ENCODE measurements at regions not wholly inside any gene's neighbourhood (a gene's known extent, or its start where the extent isn't known, plus 50 kb on each side); places are given as distances from the start of the nearest gene placed in this dataset.

- H3K4me2 ChIP-seq (ENCODE audit: low read length), result no peak overlapping the region
- H3F3A ChIP-seq (ENCODE audit: insufficient read depth, low read length, poor library complexity, severe bottlenecking), result no peaks in the 10 kb centered on the region
- no peaks in the 10 kb centered on the region for H3K9me2 ChIP-seq (ENCODE audit: insufficient read depth, low read length)
- no peak overlapping the region for H3K9ac ChIP-seq (ENCODE audit: low read length)
- H3K79me2 ChIP-seq (replicated peaks; ENCODE audit: insufficient read depth, low read length), result no peaks in the 10 kb centered on the region
- TF ChIP-seq RAD21 (conservative IDR thresholded peaks at IDR 0.05), result no peak
- no peak for TF ChIP-seq SMC3 (conservative IDR thresholded peaks at IDR 0.05; ENCODE audit: poor library complexity)
- no peak for TF ChIP-seq MXI1 (conservative IDR thresholded peaks at IDR 0.05; ENCODE audit: poor library complexity, severe bottlenecking)
- TF ChIP-seq, protein P1, sequence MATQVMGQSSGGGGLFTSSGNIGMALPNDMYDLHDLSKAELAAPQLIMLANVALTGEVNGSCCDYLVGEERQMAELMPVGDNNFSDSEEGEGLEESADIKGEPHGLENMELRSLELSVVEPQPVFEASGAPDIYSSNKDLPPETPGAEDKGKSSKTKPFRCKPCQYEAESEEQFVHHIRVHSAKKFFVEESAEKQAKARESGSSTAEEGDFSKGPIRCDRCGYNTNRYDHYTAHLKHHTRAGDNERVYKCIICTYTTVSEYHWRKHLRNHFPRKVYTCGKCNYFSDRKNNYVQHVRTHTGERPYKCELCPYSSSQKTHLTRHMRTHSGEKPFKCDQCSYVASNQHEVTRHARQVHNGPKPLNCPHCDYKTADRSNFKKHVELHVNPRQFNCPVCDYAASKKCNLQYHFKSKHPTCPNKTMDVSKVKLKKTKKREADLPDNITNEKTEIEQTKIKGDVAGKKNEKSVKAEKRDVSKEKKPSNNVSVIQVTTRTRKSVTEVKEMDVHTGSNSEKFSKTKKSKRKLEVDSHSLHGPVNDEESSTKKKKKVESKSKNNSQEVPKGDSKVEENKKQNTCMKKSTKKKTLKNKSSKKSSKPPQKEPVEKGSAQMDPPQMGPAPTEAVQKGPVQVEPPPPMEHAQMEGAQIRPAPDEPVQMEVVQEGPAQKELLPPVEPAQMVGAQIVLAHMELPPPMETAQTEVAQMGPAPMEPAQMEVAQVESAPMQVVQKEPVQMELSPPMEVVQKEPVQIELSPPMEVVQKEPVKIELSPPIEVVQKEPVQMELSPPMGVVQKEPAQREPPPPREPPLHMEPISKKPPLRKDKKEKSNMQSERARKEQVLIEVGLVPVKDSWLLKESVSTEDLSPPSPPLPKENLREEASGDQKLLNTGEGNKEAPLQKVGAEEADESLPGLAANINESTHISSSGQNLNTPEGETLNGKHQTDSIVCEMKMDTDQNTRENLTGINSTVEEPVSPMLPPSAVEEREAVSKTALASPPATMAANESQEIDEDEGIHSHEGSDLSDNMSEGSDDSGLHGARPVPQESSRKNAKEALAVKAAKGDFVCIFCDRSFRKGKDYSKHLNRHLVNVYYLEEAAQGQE (IDR thresholded peaks at IDR 0.05; ENCODE audit: borderline replicate concordance), result no peak
- TF ChIP-seq EP300 (conservative IDR thresholded peaks at IDR 0.05; ENCODE audit: poor library complexity, severe bottlenecking), result no peak
- TF ChIP-seq, protein P2, sequence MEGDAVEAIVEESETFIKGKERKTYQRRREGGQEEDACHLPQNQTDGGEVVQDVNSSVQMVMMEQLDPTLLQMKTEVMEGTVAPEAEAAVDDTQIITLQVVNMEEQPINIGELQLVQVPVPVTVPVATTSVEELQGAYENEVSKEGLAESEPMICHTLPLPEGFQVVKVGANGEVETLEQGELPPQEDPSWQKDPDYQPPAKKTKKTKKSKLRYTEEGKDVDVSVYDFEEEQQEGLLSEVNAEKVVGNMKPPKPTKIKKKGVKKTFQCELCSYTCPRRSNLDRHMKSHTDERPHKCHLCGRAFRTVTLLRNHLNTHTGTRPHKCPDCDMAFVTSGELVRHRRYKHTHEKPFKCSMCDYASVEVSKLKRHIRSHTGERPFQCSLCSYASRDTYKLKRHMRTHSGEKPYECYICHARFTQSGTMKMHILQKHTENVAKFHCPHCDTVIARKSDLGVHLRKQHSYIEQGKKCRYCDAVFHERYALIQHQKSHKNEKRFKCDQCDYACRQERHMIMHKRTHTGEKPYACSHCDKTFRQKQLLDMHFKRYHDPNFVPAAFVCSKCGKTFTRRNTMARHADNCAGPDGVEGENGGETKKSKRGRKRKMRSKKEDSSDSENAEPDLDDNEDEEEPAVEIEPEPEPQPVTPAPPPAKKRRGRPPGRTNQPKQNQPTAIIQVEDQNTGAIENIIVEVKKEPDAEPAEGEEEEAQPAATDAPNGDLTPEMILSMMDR (IDR thresholded peaks at IDR 0.05; ENCODE audit: poor library complexity, severe bottlenecking), result no peak
- no peak for TF ChIP-seq TAF1 (IDR thresholded peaks at IDR 0.05; ENCODE audit: low read depth)
- no peak for TF ChIP-seq POLR2AphosphoS5 (IDR thresholded peaks at IDR 0.05)
- TF ChIP-seq EZH2 (IDR thresholded peaks at IDR 0.05; ENCODE audit: borderline replicate concordance, insufficient read depth, low read length, poor library complexity, severe bottlenecking), result no peak
- no peaks in the 10 kb centered on the region for H3K27me3 ChIP-seq (ENCODE audit: insufficient read depth, low read depth, low read length)
- H4K20me1 ChIP-seq (ENCODE audit: insufficient read depth), result no peaks in the 10 kb centered on the region
- H3K4me3 ChIP-seq (ENCODE audit: low read length), result no peak overlapping the region
- no peaks in the 10 kb centered on the region for H3K36me3 ChIP-seq (ENCODE audit: insufficient read depth, low read length)
- H2AFZ ChIP-seq (ENCODE audit: low read depth, low read length), result no peak overlapping the region
- H3K27ac ChIP-seq (ENCODE audit: low read length), result no peak overlapping the region
- H3K9me3 ChIP-seq (ENCODE audit: low read length), result no peaks in the 10 kb centered on the region
These were observed 150.5 kb downstream of the PTPN20 start for GRCh38 chr10:47061776-47062175.

GRCh38 chr10:47062441-47063200 lies 151.4 kb downstream of the PTPN20 start:
- Histone ChIP-seq H3K4me2 (ENCODE audit: low read length) (no peak overlapping the region), H3K79me2 (replicated peaks; ENCODE audit: insufficient read depth, low read length) (no peaks in the 10 kb centered on the region), H3K36me3 (ENCODE audit: insufficient read depth, low read length) (no peaks in the 10 kb centered on the region), H3F3A (ENCODE audit: insufficient read depth, low read length, poor library complexity, severe bottlenecking) (no peaks in the 10 kb centered on the region), H3K27ac (ENCODE audit: low read length) (no peak overlapping the region), H2AFZ (ENCODE audit: low read depth, low read length) (no peak overlapping the region), H4K20me1 (ENCODE audit: insufficient read depth) (no peaks in the 10 kb centered on the region), H3K9ac (ENCODE audit: low read length) (no peak overlapping the region), H3K4me3 (ENCODE audit: low read length) (no peak overlapping the region), H3K9me2 (ENCODE audit: insufficient read depth, low read length) (no peaks in the 10 kb centered on the region), H3K9me3 (ENCODE audit: low read length) (no peaks in the 10 kb centered on the region), H3K27me3 (ENCODE audit: insufficient read depth, low read depth, low read length) (no peaks in the 10 kb centered on the region)
- TF ChIP-seq EP300 (conservative IDR thresholded peaks at IDR 0.05; ENCODE audit: poor library complexity, severe bottlenecking) (no peak), POLR2AphosphoS5 (IDR thresholded peaks at IDR 0.05) (no peak), TAF1 (IDR thresholded peaks at IDR 0.05; ENCODE audit: low read depth) (no peak), EZH2 (IDR thresholded peaks at IDR 0.05; ENCODE audit: borderline replicate concordance, insufficient read depth, low read length, poor library complexity, severe bottlenecking) (no peak), RAD21 (conservative IDR thresholded peaks at IDR 0.05) (no peak), MXI1 (conservative IDR thresholded peaks at IDR 0.05; ENCODE audit: poor library complexity, severe bottlenecking) (no peak), SMC3 (conservative IDR thresholded peaks at IDR 0.05; ENCODE audit: poor library complexity) (no peak)
- TF ChIP-seq, protein P2 (IDR thresholded peaks at IDR 0.05; ENCODE audit: poor library complexity, severe bottlenecking), result no peak
- TF ChIP-seq, protein P1 (IDR thresholded peaks at IDR 0.05; ENCODE audit: borderline replicate concordance), result no peak

Measured in neural cell (in vitro differentiated cells).